Iris pigment epithelial cell (primary cell): ENCODE measurements at regions not wholly inside any gene's neighbourhood (a gene's known extent, or its start where the extent isn't known, plus 50 kb on each side); places are given as distances from the start of the nearest gene placed in this dataset.

ENCODE experiments used
- DNase-seq: peaks from one replicate; pipeline ENCODE4 v3.0.0-alpha.2; 2011; ENCODE audit warnings: low read depth

DNA sequence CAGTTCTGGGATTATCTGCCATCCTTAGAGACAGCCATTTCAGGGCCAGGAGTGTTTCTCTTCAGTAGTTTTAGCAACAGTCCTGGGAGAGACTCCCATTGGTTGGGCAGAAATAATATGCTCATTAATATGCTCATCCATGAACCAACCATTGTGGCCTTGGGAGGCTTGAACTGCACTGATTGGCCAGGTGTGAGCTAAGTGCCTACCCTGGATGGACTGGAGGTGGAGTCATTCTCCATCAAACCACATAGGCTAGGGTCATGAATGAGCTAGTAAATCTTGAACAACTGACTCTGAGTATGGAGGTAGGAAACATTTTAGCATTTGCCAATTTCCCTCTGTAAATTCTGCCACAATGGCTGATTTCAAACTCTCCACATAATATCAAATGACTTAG is 70.2 kb upstream of the ZFP64 start:
- no peak for DNase-seq

DNA sequence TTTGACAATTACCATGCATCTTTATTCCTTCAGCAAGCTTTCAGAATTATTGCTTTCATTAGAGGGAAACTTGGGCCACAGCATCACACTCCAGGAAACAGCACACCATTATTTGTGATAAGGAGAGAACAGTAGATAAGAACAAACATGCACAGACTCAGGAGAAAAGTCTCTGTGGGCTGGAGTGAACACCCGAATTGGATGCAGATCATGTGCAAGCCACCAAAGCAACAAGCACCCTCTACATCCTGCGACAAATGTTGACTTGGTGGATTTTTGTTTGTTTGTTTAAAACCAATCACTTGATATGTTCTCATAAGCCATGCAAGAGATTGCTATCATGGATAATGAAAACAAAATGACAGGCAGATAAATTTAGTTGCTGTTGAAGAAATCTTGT is 67.7 kb upstream of the ZFP64 start:
- no peak for DNase-seq

DNA sequence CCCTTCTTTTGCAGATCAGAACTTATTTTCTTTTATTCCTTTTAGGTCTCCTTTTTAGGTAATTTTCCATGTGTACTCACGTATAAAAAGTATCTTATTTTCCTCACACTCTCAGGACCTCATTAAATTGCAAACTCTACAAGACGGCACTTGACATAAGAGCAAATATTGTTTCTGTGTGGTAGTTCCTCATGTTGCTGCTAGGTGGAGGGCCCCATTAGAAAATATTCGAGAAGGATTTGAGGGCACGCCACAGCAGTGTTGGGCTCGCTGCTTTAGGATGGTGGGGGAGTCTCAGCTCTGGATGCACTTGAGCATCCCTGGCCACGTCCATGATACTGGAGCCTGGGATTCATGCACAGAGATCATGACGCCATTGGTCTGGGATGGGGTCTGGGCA is 64.9 kb upstream of the ZFP64 start:
- no peak for DNase-seq

DNA sequence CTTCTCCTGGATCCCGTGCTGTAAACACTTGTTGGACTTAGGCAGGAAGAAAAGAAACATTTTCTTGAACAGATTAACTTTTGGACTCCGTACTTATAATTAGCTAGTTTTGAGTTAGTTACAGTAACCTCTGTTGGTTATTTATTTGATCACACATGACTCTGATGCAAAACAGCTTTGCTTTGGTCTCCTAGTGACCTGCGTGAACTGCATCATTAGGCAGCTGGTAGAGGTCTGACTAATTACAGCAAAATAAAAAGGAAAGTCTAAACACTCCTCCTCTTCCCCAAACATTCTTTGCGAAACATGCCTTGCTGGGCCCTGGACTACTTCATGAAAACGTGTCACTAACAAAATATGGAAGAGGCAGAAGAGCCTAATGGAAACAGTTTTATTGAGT is 61.1 kb upstream of the ZFP64 start:
- no peak for DNase-seq

DNA sequence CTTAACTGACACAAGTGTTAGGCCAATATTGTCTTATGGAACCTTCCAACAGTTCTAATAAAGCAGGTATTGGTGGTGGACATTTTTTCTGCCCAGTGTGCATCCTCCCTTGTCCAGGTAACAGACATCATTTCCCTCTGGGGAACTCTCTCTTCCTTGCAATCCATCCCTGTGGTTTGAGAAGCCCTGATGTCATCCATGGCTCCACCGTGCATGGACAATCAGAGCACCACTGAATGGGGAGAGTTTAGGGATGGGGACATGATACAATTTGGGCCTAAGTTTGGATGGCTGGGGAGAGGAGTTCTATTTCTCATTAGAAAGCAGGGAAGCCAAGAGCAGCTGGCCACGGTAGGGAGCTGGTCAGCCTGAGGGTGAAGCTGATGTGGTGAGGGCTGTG is 60.2 kb upstream of the ZFP64 start:
- DNase-seq, result no peak

- DNase-seq, result no peak
Observed at GRCh38 chr20:52251136-52251700, 59.6 kb upstream of the ZFP64 start.

GRCh38 chr20:52247548-52247947 is 56.0 kb upstream of the ZFP64 start:
- no peak for DNase-seq

- no peak for DNase-seq
Observed at GRCh38 chr20:52246366-52246765, 54.8 kb upstream of the ZFP64 start.

GRCh38 chr20:52244702-52245101 is 53.1 kb upstream of the ZFP64 start:
- no peak for DNase-seq

DNA sequence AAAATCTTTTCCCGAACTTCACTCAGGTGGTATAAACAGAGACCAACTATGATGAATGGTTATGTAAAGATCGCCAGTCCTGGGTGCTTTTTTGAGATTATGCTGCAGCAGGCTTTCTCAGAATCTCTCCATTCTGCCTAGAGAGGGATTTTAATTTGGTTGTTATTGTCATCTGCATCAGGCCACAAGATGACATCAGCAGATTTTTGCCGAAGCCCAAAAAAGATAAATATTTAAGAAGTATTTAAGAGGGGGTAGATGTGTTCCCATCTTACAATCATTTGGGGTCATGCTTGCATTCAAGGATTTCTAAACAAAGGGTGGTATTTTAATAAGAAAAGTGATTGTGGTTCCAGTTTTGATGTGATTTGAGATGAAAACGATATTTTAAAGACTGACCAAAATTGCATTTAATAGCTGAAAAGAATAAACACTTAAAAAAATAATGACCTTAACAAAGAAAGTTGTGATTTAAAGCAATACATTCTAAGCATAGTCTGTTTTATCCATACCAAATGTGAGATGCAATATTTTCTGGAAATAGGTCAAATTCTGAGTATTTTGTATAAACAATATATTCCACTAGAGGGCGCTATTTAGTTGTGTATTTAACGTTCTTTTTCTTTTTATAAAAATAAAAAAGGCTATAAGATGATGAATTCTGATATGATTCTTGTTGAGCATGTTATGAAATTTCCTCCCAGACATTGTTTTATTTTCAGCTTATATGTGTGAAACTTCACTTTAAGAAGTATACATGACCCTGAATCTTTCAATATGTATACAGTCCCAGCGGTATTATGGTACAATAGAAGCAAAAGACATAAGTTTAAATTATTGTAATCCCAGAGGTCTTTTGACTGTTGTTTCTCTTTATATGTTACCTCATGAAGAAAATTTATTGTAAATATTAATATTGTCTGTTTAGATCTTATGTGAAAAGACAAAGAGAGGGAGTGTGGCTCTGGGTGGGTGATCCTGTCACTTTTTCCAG is 51.0 kb upstream of the ZFP64 start:
- DNase-seq, result peak; percentile 11
